ENCODE measurements at regions not wholly inside any gene's neighbourhood (a gene's known extent, or its start where the extent isn't known, plus 50 kb on each side); places are given as distances from the start of the nearest gene placed in this dataset.

DNA sequence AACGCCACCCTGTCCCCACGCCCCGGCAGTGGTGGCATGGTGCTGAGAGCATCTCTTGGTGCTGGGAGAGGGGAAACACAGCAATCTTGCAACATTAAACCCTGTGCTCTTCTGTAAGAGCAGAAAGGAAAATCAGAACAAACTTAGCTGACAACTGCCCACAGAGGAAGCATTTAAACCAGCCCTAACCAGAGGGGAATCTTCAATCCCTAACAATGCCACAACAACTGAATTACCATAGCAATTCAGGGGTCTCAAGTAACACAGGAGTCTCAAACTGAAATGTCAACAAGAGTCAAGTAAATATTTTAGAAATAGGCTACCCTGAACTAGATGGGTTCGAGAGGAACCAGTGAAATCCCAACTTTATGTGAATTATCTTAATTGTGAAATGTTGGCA, 1983.6 kb downstream of the NCAM2 start:
- peak overlapping the region; percentile 87; the same call in 1 of the 2 replicates for H4K8ac ChIP-seq (ENCODE audit: extremely low read depth, insufficient read depth, low read length)
- H3K23me2 ChIP-seq (ENCODE audit: low read depth, low read length): no peaks in the 10 kb centered on the region; the same call in 1 of the 2 replicates
- no peaks in the 10 kb centered on the region for H3K27me3 ChIP-seq (replicated peaks in 1 of 4; ENCODE audit: control insufficient read depth in 3 of 4, extremely low read depth in 1 of 4, insufficient read depth in 3 of 4, low read length in 3 of 4)
- no peaks in the 10 kb centered on the region for H3K9me3 ChIP-seq (ENCODE audit: insufficient read depth in 2 of 2, low read depth in 1 of 2, low read length in 1 of 2)
- peak; percentile 58 for FAIRE-seq
- no peak overlapping the region for H3K56ac ChIP-seq (replicated peaks; ENCODE audit: insufficient read length, low read depth, low read length)
- no peak overlapping the region; the same call in 1 of the 2 replicates for H3K18ac ChIP-seq (ENCODE audit: extremely low read depth, low read length)
- no peak overlapping the region for H3K4ac ChIP-seq (replicated peaks; ENCODE audit: insufficient read length, low read depth, low read length)
- no peak overlapping the region for H4K5ac ChIP-seq (ENCODE audit: insufficient read length, low read depth, low read length)
- H3K36me3 ChIP-seq (ENCODE audit: control insufficient read depth in 2 of 4, insufficient read depth in 4 of 4, low read length in 3 of 4): no peaks in the 10 kb centered on the region
- no peak overlapping the region for H3K23ac ChIP-seq (ENCODE audit: insufficient read length)
- no peak overlapping the region for H2BK20ac ChIP-seq (ENCODE audit: low read length)
- DNase-seq (ENCODE audit: low read depth in 1 of 2, low spot score in 2 of 2): no peak
- POLR2A ChIA-PET (ENCODE audit: partially characterized antibody): no interaction called here
- peak overlapping the region in 1 of 4 experiments; percentile 25; a peak in 1 of 8 replicates for H3K4me3 ChIP-seq (ENCODE audit: extremely low read depth in 1 of 4, insufficient read depth in 2 of 4, low read depth in 3 of 4, low read length in 4 of 4)
- H2AFZ ChIP-seq (ENCODE audit: low read length): peak overlapping the region; percentile 56
- H2BK12ac ChIP-seq (ENCODE audit: low read depth, low read length): peak overlapping the region; percentile 65; the same call in 1 of the 2 replicates
- H3K27ac ChIP-seq (ENCODE audit: low read depth, low read length): no peak overlapping the region
- no peak overlapping the region for H2BK120ac ChIP-seq (replicated peaks; ENCODE audit: low read depth, low read length)
- no peaks in the 10 kb centered on the region for H4K20me1 ChIP-seq (replicated peaks in 1 of 2; ENCODE audit: control insufficient read depth in 1 of 2, insufficient read depth in 2 of 2, low read length in 2 of 2)
- WGBS, 2 experiments (ENCODE audit: extremely low coverage in 1 of 2, insufficient coverage in 1 of 2, insufficient read length in 1 of 2, insufficient replicate concordance in 2 of 2, low coverage in 1 of 2, low lambda C conversion rate in 2 of 2, missing lambda C conversion rate in 1 of 2): 73% methylated on average over 4 of the region's 4 CpGs; no CpG with 5 or more reads in 1 of the 2 experiments
- H3K79me1 ChIP-seq (ENCODE audit: low read depth, low read length): no peaks in the 10 kb centered on the region
- CTCF ChIA-PET (ENCODE audit: partially characterized antibody): interaction anchor here (0.8 to 2.1 kb wide), 4 partner anchors 12 to 420 kb away, joined by 3 to 9 read pairs (median 6); no protein-coding TSS in a partner anchor
- H4K91ac ChIP-seq (replicated peaks; ENCODE audit: insufficient read length, low read length): no peak overlapping the region
- H3K79me2 ChIP-seq (ENCODE audit: control insufficient read depth in 1 of 2, insufficient read depth in 2 of 2, low read length in 2 of 2): no peaks in the 10 kb centered on the region
- no peak overlapping the region for H2AK5ac ChIP-seq (ENCODE audit: low read depth, low read length)
- no peak overlapping the region; a peak in 1 of 7 replicates for H3K9ac ChIP-seq (replicated peaks in 1 of 4; ENCODE audit: extremely low read depth in 1 of 4, low read depth in 3 of 4, low read length in 3 of 4)
- no peak overlapping the region for H3K14ac ChIP-seq (ENCODE audit: insufficient read length)
- H3K4me2 ChIP-seq (ENCODE audit: insufficient read depth in 1 of 2, low read depth in 2 of 2, low read length in 2 of 2): peak overlapping the region; percentile 43 to 73; a peak in 3 of 4 replicates
- H2BK5ac ChIP-seq (ENCODE audit: low read depth, low read length): no peak overlapping the region
- peaks cover 2 to 10% (median 9%) of the 10 kb centered on the region in 4 experiments; a peak in 5 of 7 replicates for H3K4me1 ChIP-seq (replicated peaks in 1 of 4; ENCODE audit: control insufficient read depth in 3 of 4, insufficient read depth in 4 of 4, low read length in 3 of 4)
- no peak overlapping the region for H2BK15ac ChIP-seq (ENCODE audit: low read length)
- TF ChIP-seq GABPA (IDR thresholded peaks at IDR 0.05; ENCODE audit: borderline replicate concordance, insufficient read depth, low read length) (no peak), SIN3A (conservative IDR thresholded peaks at IDR 0.05 in 1 of 2, IDR thresholded peaks at IDR 0.05 in 1 of 2; ENCODE audit: low read depth in 1 of 2, low read length in 2 of 2) (no peak), CHD1 (IDR thresholded peaks at IDR 0.05; ENCODE audit: low read depth, low read length) (no peak), HDAC6 (IDR thresholded peaks at IDR 0.05; ENCODE audit: low read depth, low read length) (no peak), KDM4A (IDR thresholded peaks at IDR 0.05; ENCODE audit: low read depth, low read length, severe bottlenecking) (no peak), YY1 (IDR thresholded peaks at IDR 0.05; ENCODE audit: low read depth, low read length) (no peak), EZH2 (IDR thresholded peaks at IDR 0.05; ENCODE audit: low read depth, low read length, severe bottlenecking) (no peak), RFX5 (IDR thresholded peaks at IDR 0.05; ENCODE audit: borderline replicate concordance, low read depth, low read length) (no peak), BCL11A (IDR thresholded peaks at IDR 0.05; ENCODE audit: low read depth in 2 of 2, low read length in 2 of 2) (no peak), SP1 (IDR thresholded peaks at IDR 0.05; ENCODE audit: low read depth, low read length) (no peak)
- TF ChIP-seq, protein P1, sequence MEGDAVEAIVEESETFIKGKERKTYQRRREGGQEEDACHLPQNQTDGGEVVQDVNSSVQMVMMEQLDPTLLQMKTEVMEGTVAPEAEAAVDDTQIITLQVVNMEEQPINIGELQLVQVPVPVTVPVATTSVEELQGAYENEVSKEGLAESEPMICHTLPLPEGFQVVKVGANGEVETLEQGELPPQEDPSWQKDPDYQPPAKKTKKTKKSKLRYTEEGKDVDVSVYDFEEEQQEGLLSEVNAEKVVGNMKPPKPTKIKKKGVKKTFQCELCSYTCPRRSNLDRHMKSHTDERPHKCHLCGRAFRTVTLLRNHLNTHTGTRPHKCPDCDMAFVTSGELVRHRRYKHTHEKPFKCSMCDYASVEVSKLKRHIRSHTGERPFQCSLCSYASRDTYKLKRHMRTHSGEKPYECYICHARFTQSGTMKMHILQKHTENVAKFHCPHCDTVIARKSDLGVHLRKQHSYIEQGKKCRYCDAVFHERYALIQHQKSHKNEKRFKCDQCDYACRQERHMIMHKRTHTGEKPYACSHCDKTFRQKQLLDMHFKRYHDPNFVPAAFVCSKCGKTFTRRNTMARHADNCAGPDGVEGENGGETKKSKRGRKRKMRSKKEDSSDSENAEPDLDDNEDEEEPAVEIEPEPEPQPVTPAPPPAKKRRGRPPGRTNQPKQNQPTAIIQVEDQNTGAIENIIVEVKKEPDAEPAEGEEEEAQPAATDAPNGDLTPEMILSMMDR (IDR thresholded peaks at IDR 0.05; ENCODE audit: control extremely low read depth in 1 of 3, insufficient read depth in 1 of 3, low read depth in 1 of 3, low read length in 3 of 3): no peak

All from H1 (cell line).